IMR-90 (cell line): ENCODE measurements at regions not wholly inside any gene's neighbourhood (a gene's known extent, or its start where the extent isn't known, plus 50 kb on each side); places are given as distances from the start of the nearest gene placed in this dataset.

Experiments
- ATAC-seq: fragments of 200-7000 bp; cut with Tn5 transposase; 2 replicates; pipeline ENCODE4 v1.9.1; 2020; ENCODE audit warnings: low read depth, mild to moderate bottlenecking, moderate library complexity
- BruUV-seq: library from RNA; stranded (reverse); fragments of 400-500 nt; replicated peaks from 2 replicates; lab custom pipeline; 2021; lab: Mats Ljungman, UMichigan
- CTCF ChIA-PET: fragments of 300-600 bp; formaldehyde crosslinking; extraction: SDS; loops from one replicate; lab custom pipeline; 2021; ENCODE audit warnings: antibody characterized with exemption; lab: Yijun Ruan, JAX
- POLR2A ChIA-PET: fragments of 300-600 bp; sonication (Branson Sonifier 250); formaldehyde crosslinking; loops from one replicate; lab custom pipeline; 2022; ENCODE audit warnings: antibody characterized with exemption; ENCODE audit not compliant: unreplicated experiment; lab: Charles Lee
- DNase-seq: peaks from one replicate; pipeline ENCODE4 v3.0.0; 2013
- H2AFZ ChIP-seq: replicated peaks from 2 replicates; pipeline ENCODE3; 2013; ENCODE audit warnings: low read length, mild to moderate bottlenecking; ENCODE audit not compliant: poor library complexity
- H2AK5ac ChIP-seq: 2 replicates; pipeline ENCODE4 v1.6.1; 2013; ENCODE audit warnings: low read depth, low read length, inconsistent platforms
- H2AK9ac ChIP-seq: replicated peaks from 2 replicates; pipeline ENCODE3; 2013; ENCODE audit warnings: mild to moderate bottlenecking, low read depth, low read length, moderate library complexity; ENCODE audit not compliant: poor library complexity
- H2BK120ac ChIP-seq: 2 replicates; pipeline ENCODE4 v1.6.1; 2013; ENCODE audit warnings: low read depth, low read length, inconsistent platforms
- H2BK15ac ChIP-seq: 3 replicates; pipeline ENCODE4 v1.6.1; 2013; ENCODE audit warnings: low read depth, low read length, inconsistent platforms
- H2BK20ac ChIP-seq: 2 replicates; pipeline ENCODE4 v1.6.1; 2013; ENCODE audit warnings: low read depth, mild to moderate bottlenecking, inconsistent platforms, low read length, moderate library complexity
- H2BK5ac ChIP-seq: 2 replicates; pipeline ENCODE4 v1.6.1; 2013; ENCODE audit warnings: mild to moderate bottlenecking, low read depth, low read length, inconsistent platforms; ENCODE audit not compliant: poor library complexity, severe bottlenecking
- H3K14ac ChIP-seq: replicated peaks from 2 replicates; pipeline ENCODE4 v1.6.1; 2013; ENCODE audit warnings: low read depth, low read length, inconsistent platforms
- H3K18ac ChIP-seq: 2 replicates; pipeline ENCODE4 v1.6.1; 2013; ENCODE audit warnings: low read depth, low read length, control low read depth
- H3K23ac ChIP-seq: 2 replicates; pipeline ENCODE4 v1.6.1; 2013; ENCODE audit warnings: low read depth, low read length, inconsistent platforms
- H3K27ac ChIP-seq: 2 replicates; pipeline ENCODE4 v1.5.1; 2013; ENCODE audit warnings: mild to moderate bottlenecking, control low read depth, low read length; ENCODE audit not compliant: insufficient read depth
- H3K27me3 ChIP-seq: 2 replicates; pipeline ENCODE4 v1.6.1; 2013; ENCODE audit warnings: low read length; ENCODE audit not compliant: control insufficient read depth, insufficient read depth
- H3K36me3 ChIP-seq: 2 replicates; pipeline ENCODE4 v1.6.1; 2013; ENCODE audit warnings: low read length, mixed read lengths; ENCODE audit not compliant: control insufficient read depth, insufficient read depth
- H3K4ac ChIP-seq: 2 replicates; pipeline ENCODE4 v1.6.1; 2013; ENCODE audit warnings: low read depth, low read length, inconsistent platforms
- H3K4me1 ChIP-seq: 2 replicates; pipeline ENCODE4 v1.6.1; 2013; ENCODE audit warnings: low read length, mixed read lengths; ENCODE audit not compliant: control insufficient read depth, insufficient read depth
- H3K4me2 ChIP-seq: 2 replicates; pipeline ENCODE4 v1.6.1; 2013; ENCODE audit warnings: low read depth, mild to moderate bottlenecking, control low read depth, low read length, moderate library complexity
- H3K4me3 ChIP-seq: 2 replicates; pipeline ENCODE4 v1.5.1; 2013; ENCODE audit warnings: low read depth, mild to moderate bottlenecking, control low read depth, low read length, moderate library complexity; ENCODE audit not compliant: insufficient read depth
- H3K56ac ChIP-seq: 2 replicates; pipeline ENCODE4 v1.6.1; 2013; ENCODE audit warnings: low read length, inconsistent platforms; ENCODE audit not compliant: insufficient read depth; ENCODE audit errors: extremely low read depth
- H3K79me1 ChIP-seq, 2 experiments: 2 replicates each; pipeline ENCODE4 v1.6.1; 2013; ENCODE audit warnings: low read length in 2 of 2, inconsistent platforms in 1 of 2, low read depth in 1 of 2
- H3K9ac ChIP-seq: 2 replicates; pipeline ENCODE4 v1.6.1; 2013; ENCODE audit warnings: low read depth, low read length, control low read depth
- H3K9me1 ChIP-seq: 2 replicates; pipeline ENCODE4 v1.6.1; 2013; ENCODE audit warnings: low read length, inconsistent platforms; ENCODE audit not compliant: insufficient read depth
- H3K9me3 ChIP-seq: 2 replicates; pipeline ENCODE4 v1.6.1; 2013; ENCODE audit warnings: low read length; ENCODE audit not compliant: control insufficient read depth, insufficient read depth
- H4K20me1 ChIP-seq: 2 replicates; pipeline ENCODE4 v1.6.1; 2013; ENCODE audit warnings: low read length, inconsistent platforms; ENCODE audit not compliant: insufficient read depth
- H4K5ac ChIP-seq: 2 replicates; pipeline ENCODE4 v1.6.1; 2013; ENCODE audit warnings: mild to moderate bottlenecking, low read depth, low read length, control low read depth
- H4K8ac ChIP-seq, 2 experiments: 2 replicates each; pipeline ENCODE4 v1.6.1; 2013; ENCODE audit warnings: low read depth in 2 of 2, low read length in 2 of 2, control low read depth in 1 of 2, inconsistent platforms in 1 of 2
- H4K91ac ChIP-seq: 2 replicates; pipeline ENCODE4 v1.6.1; 2013; ENCODE audit warnings: low read depth, low read length, inconsistent platforms; ENCODE audit not compliant: insufficient read depth
- BHLHE40 ChIP-seq: fragments of 150-350 bp; IDR thresholded peaks from 2 replicates; pipeline ENCODE4 v1.6.1; 2016; ENCODE audit warnings: mild to moderate bottlenecking, low read depth, low read length
- CEBPB ChIP-seq: IDR thresholded peaks from 2 replicates; pipeline ENCODE4 v1.6.1; 2012; ENCODE audit warnings: low read depth, low read length, improper control_type of control experiment
- CHD1 ChIP-seq: IDR thresholded peaks from 2 replicates; pipeline ENCODE4 v1.6.1; 2012; ENCODE audit warnings: low read depth, low read length, improper control_type of control experiment
- ELK1 ChIP-seq: fragments of 150-350 bp; IDR thresholded peaks from 2 replicates; pipeline ENCODE4 v1.6.1; 2016; ENCODE audit warnings: low read depth, mild to moderate bottlenecking, low read length, moderate library complexity, borderline replicate concordance
- FOS ChIP-seq: fragments of 150-350 bp; IDR thresholded peaks from 2 replicates; pipeline ENCODE4 v1.6.1; 2016; ENCODE audit warnings: low read depth, low read length
- MAFK ChIP-seq: IDR thresholded peaks from 2 replicates; pipeline ENCODE4 v1.6.1; 2012; ENCODE audit warnings: low read depth, low read length, improper control_type of control experiment
- MXI1 ChIP-seq: IDR thresholded peaks from 2 replicates; pipeline ENCODE4 v1.6.1; 2012; ENCODE audit warnings: low read depth, mild to moderate bottlenecking, low read length, moderate library complexity, borderline replicate concordance
- NFE2L2 ChIP-seq: fragments of 150-350 bp; IDR thresholded peaks from 2 replicates; pipeline ENCODE4 v1.6.1; 2016; ENCODE audit warnings: low read depth, mild to moderate bottlenecking, low read length
- POLR2A ChIP-seq: IDR thresholded peaks from 2 replicates; pipeline ENCODE4 v1.6.1; 2012; ENCODE audit warnings: mild to moderate bottlenecking, low read depth, low read length
- RAD21 ChIP-seq: IDR thresholded peaks from 2 replicates; pipeline ENCODE4 v1.6.1; 2012; ENCODE audit warnings: low read length, improper control_type of control experiment
- RFX5 ChIP-seq: IDR thresholded peaks from 2 replicates; pipeline ENCODE4 v1.8.0; 2012; ENCODE audit warnings: low read depth, mild to moderate bottlenecking, low read length, moderate library complexity
- SMC3 ChIP-seq: fragments of 150-350 bp; IDR thresholded peaks from 2 replicates; pipeline ENCODE4 v1.6.1; 2016; ENCODE audit warnings: low read depth, mild to moderate bottlenecking, antibody characterized with exemption, low read length, moderate library complexity
- USF2 ChIP-seq: fragments of 150-350 bp; IDR thresholded peaks from 2 replicates; pipeline ENCODE4 v1.6.1; 2017; ENCODE audit warnings: mild to moderate bottlenecking, antibody characterized with exemption, low read length, low read depth
- WGBS, 2 experiments: methylation state at CpG; one replicate each; pipeline versions ENCODE4 v1.1.5 to v1.1.7; 2013; ENCODE audit warnings: missing lambda C conversion rate in 2 of 2; ENCODE audit not compliant: insufficient read length in 1 of 2; ENCODE audit errors: extremely low coverage in 2 of 2; 5-methylcytosine and 5-hydroxymethylcytosine counted together
- dilution Hi-C: fragments of 300-500 bp; cut with HindIII; formaldehyde crosslinking; loops from one replicate; pipeline ENCODE4 v1.14.3; 2018; ENCODE audit warnings: low sequenced_read_pairs; ENCODE audit not compliant: unreplicated experiment
- in situ Hi-C: fragments of 300-500 bp; cut with MboI; formaldehyde crosslinking; loops from 3 replicates; pipeline ENCODE4 v1.14.3; 2019; ENCODE audit warnings: low sequenced_read_pairs, inconsistent platforms, mixed read lengths
- intact Hi-C: fragments of 100-400 bp; cut with micrococcal nuclease; formaldehyde crosslinking; loops from 2 replicates; pipeline ENCODE4 v1.10.0; 2022

DNA sequence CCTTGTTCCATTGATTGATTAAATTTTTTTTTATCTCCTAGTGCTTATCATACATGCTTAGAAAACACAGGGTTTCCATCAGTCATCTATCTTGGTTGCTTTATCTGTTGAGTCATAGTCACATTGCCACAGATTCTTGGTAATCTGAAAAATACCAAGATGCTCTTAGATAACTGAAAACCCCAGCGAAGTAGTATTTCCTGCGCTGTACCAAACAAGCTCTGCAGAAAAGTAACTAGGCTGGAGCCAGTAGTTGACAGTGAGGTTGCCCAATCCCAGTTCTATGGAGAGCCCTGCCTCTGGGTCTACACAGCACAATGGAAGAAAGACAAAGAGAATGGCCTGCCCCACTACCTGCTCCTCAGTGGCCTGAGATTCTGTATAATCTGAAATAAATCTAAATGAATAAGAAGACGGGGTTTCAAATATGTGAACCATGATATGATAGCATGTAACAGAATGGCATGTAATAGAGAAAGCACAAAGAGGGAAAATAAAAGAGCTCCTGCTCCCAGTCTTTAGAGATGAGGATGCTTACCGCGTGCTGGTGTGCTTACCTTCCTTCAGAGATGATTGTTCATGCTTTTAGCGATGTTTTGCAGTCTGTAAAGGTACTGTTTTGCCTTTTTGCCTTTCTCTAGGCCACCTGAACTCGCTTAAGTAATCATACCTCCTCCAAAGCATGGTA, 55.3 kb upstream of the RAPGEF2 start:
- H3K4me3 ChIP-seq = no peak overlapping the region
- no peaks in the 10 kb centered on the region for H3K79me1 ChIP-seq
- H3K9me1 ChIP-seq = no peaks in the 10 kb centered on the region
- dilution Hi-C loops (no loop called here), intact Hi-C loops (no loop called here), in situ Hi-C loops (no loop called here)
- ATAC-seq (peak; percentile 49; the same call in 1 of the 2 replicates), DNase-seq (peak; percentile 65)
- no peak overlapping the region for H4K8ac ChIP-seq
- BruUV-seq = no TSS peak
- no peak overlapping the region for H4K5ac ChIP-seq
- no peak for TF ChIP-seq USF2
- TF ChIP-seq SMC3 = no peak
- no peak for TF ChIP-seq MAFK
- TF ChIP-seq FOS = peak; percentile 10; the same call in 1 of the 2 replicates
- TF ChIP-seq RFX5 = no peak
- no peak for TF ChIP-seq CHD1
- TF ChIP-seq BHLHE40 = no peak
- TF ChIP-seq RAD21 = no peak
- no peak for TF ChIP-seq MXI1
- no peak for TF ChIP-seq NFE2L2
- TF ChIP-seq ELK1 = no peak
- peak; percentile 52 for TF ChIP-seq CEBPB
- TF ChIP-seq POLR2A = no peak
- no peak overlapping the region for H2AK9ac ChIP-seq
- H3K23ac ChIP-seq = no peak overlapping the region
- H3K4ac ChIP-seq = no peak overlapping the region
- no peaks in the 10 kb centered on the region for H4K20me1 ChIP-seq
- no peak overlapping the region for H2BK20ac ChIP-seq
- H3K14ac ChIP-seq = no peak overlapping the region
- no peak overlapping the region for H3K27ac ChIP-seq
- no peaks in the 10 kb centered on the region for H3K4me1 ChIP-seq
- H3K18ac ChIP-seq = no peak overlapping the region
- no peaks in the 10 kb centered on the region for H3K36me3 ChIP-seq
- peak overlapping the region; percentile 87; the same call in 1 of the 2 replicates for H3K4me2 ChIP-seq
- H3K56ac ChIP-seq = no peak overlapping the region
- CTCF ChIA-PET = interaction anchor here (0.7 kb wide), 1 partner anchor 17 kb away, joined by 3 read pairs; no protein-coding TSS in a partner anchor
- H3K9ac ChIP-seq = no peak overlapping the region
- H2AK5ac ChIP-seq = no peak overlapping the region
- POLR2A ChIA-PET = no interaction called here
- no peaks in the 10 kb centered on the region for H3K9me3 ChIP-seq
- WGBS, 2 experiments = 100% methylated on average over 1 of the region's 7 CpGs; no CpG with 5 or more reads in 1 of the 2 experiments
- H2BK5ac ChIP-seq = no peak overlapping the region
- H2AFZ ChIP-seq = peak overlapping the region; percentile 66
- no peaks in the 10 kb centered on the region for H3K27me3 ChIP-seq
- H2BK15ac ChIP-seq = no peak overlapping the region
- no peak overlapping the region for H4K91ac ChIP-seq
- no peak overlapping the region for H2BK120ac ChIP-seq
